Effector memory CD4-positive, alpha-beta T cell (primary cell): ENCODE measurements at regions not wholly inside any gene's neighbourhood (a gene's known extent, or its start where the extent isn't known, plus 50 kb on each side); places are given as distances from the start of the nearest gene placed in this dataset.

Experiments
- DNase-seq, 3 donors: peaks; one replicate each; pipeline ENCODE4 v3.0.0-alpha.2; 2020
- H3K27ac ChIP-seq: 2 replicates; pipeline ENCODE4 v1.7.0; 2013; ENCODE audit warnings: mild to moderate bottlenecking, low read length, moderate library complexity; ENCODE audit not compliant: insufficient read depth, poor library complexity, severe bottlenecking
- H3K27me3 ChIP-seq: replicated peaks from 2 replicates; pipeline ENCODE4 v1.7.0; 2013; ENCODE audit warnings: mild to moderate bottlenecking, low read length; ENCODE audit not compliant: insufficient read depth, control insufficient read depth, poor library complexity, severe bottlenecking
- H3K36me3 ChIP-seq: 2 replicates; pipeline ENCODE4 v1.7.0; 2013; ENCODE audit warnings: mild to moderate bottlenecking, low read length, moderate library complexity; ENCODE audit not compliant: control insufficient read depth, insufficient read depth
- H3K4me1 ChIP-seq: 2 replicates; pipeline ENCODE4 v1.7.0; 2013; ENCODE audit warnings: low read length, mild to moderate bottlenecking; ENCODE audit not compliant: control insufficient read depth, insufficient read depth, poor library complexity, severe bottlenecking
- H3K4me3 ChIP-seq: 2 replicates; pipeline ENCODE4 v1.7.0; 2013; ENCODE audit warnings: low read length, low read depth, mild to moderate bottlenecking; ENCODE audit not compliant: insufficient read depth, poor library complexity, severe bottlenecking
- H3K9me3 ChIP-seq: 2 replicates; pipeline ENCODE4 v1.7.0; 2013; ENCODE audit warnings: mild to moderate bottlenecking, low read length, moderate library complexity; ENCODE audit not compliant: control insufficient read depth

DNA sequence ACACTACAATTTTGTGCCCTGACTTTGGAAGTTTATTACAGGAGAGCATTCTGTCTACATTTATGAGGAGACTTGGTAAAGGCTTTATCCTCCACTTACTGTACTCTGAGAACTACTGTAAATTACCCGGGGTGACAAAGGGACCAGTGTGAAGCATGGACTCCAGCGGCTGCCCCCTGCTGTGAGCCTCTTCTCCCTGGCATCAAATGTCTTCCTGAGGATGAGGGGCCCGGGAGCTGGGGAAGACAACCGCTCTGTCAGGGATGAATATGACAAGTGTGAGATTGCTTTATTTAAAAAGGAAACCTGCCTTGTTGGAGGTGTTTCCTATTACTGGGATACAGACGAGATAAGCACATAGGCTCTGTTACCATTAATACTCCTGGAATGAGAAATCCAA lies 714.8 kb downstream of the CCSER2 start:
- Histone ChIP-seq H3K9me3 (no peaks in the 10 kb centered on the region), H3K4me3 (no peak overlapping the region), H3K36me3 (no peaks in the 10 kb centered on the region), H3K27me3 (no peaks in the 10 kb centered on the region), H3K4me1 (no peaks in the 10 kb centered on the region), H3K27ac (no peak overlapping the region)
- DNase-seq, result no peak

DNA sequence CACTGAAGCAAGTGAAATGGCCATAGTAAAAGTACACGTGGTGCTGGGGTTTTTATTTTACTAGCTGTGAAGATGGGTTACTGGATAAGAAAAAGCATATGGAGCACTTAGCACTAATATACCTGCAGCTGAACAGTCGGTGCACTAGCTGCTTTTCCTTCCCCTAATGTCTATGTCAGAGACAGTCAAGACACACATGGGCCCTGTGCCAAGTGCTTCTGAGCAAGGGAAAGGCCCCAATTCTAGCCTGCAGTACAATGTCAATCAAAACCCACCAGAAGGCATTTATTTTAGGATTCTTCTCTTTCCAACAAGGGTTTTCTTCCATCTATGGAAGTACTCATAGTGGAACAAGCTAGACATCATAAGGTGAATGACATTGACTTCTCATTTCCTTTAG lies 716.7 kb downstream of the CCSER2 start:
- Histone ChIP-seq H3K4me3 (no peak overlapping the region), H3K4me1 (no peaks in the 10 kb centered on the region)

DNA sequence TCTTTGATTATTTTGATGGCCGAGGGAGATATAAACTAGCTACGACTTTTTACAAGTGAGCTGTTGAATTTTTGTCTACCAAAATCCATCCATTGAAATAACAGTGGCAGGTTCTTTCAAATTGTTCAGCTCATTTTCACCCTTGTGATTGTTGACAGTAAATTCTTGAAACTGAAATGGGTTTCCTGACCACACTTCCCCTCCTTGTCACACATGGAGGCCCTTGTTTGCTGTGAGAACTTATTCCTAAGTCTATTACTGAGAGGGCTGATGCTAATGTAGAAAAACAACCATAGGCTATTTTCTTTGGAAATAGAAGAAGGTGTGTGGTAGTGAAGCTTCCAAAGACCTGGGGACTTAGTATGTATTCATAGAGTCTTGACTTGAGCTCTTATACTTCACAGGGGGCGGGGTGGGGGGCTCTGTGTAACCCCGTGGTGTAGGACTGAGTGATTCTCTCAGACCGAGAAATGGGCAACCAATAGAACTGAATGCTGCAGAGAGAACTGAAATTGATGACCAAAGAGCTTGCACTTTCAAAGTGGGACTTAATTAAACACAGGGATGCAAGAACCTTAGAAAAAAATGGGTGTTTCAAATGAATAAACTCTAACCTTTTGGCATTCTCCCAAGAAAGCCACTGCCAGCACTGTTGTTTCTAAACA lies 718.9 kb downstream of the CCSER2 start:
- no peaks in the 10 kb centered on the region for H3K4me1 ChIP-seq
- no peaks in the 10 kb centered on the region for H3K36me3 ChIP-seq
- H3K4me3 ChIP-seq, result no peak overlapping the region
- no peaks in the 10 kb centered on the region for H3K9me3 ChIP-seq
- DNase-seq, result no peak
- H3K27me3 ChIP-seq, result no peaks in the 10 kb centered on the region
- H3K27ac ChIP-seq, result no peak overlapping the region

More for the DNA sequence above, 716.7 kb downstream of the CCSER2 start:
- Histone ChIP-seq H3K27ac (no peak overlapping the region), H3K9me3 (no peaks in the 10 kb centered on the region), H3K36me3 (no peaks in the 10 kb centered on the region), H3K27me3 (no peaks in the 10 kb centered on the region)
- no peak for DNase-seq

DNA sequence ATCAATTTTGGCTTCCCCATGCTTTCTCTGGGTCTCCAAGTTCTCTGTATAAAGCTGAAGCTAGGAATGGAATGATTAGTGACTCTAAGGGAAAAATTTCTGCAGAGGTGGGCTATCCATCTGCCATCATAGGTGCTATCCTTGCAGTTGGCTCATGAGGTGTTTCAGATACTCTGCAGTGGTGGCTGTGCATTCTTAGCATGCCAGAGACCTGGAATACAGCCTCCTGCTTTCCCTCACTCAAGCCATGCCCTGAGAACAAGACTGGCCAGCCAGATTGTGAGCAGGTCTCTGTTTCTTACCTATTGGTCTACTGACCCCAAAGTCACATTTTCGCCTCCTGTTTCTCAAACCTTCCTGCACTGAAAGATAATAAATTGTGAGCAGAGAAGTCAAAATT lies 719.6 kb downstream of the CCSER2 start:
- H3K36me3 ChIP-seq, result no peaks in the 10 kb centered on the region
- no peak overlapping the region for H3K27ac ChIP-seq
- H3K27me3 ChIP-seq, result no peaks in the 10 kb centered on the region
- no peaks in the 10 kb centered on the region for H3K9me3 ChIP-seq
- DNase-seq, result no peak
- H3K4me1 ChIP-seq, result no peaks in the 10 kb centered on the region
- H3K4me3 ChIP-seq, result no peak overlapping the region

DNA sequence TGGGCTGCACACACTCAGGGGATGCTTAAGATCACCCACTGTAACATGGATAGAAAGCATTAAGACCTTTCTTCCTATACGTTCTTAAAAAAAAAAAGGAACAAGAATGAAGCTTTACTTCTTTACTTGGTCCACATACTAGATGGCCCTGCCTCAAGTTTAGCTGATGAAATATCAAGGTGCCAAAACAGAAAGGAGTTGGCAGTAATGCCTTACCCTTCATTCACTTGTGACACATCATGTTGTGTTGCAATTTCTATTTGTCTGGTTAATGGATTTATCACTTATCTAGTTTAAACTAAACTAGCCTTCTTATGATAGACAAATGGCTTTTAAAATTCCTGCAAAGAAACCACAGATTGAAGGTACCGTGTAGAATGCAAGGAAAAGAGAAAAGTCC lies 720.3 kb downstream of the CCSER2 start:
- DNase-seq, result no peak
- no peaks in the 10 kb centered on the region for H3K27me3 ChIP-seq
- no peak overlapping the region for H3K4me3 ChIP-seq
- no peaks in the 10 kb centered on the region for H3K9me3 ChIP-seq
- H3K36me3 ChIP-seq, result no peaks in the 10 kb centered on the region
- H3K4me1 ChIP-seq, result no peaks in the 10 kb centered on the region
- no peak overlapping the region for H3K27ac ChIP-seq

DNA sequence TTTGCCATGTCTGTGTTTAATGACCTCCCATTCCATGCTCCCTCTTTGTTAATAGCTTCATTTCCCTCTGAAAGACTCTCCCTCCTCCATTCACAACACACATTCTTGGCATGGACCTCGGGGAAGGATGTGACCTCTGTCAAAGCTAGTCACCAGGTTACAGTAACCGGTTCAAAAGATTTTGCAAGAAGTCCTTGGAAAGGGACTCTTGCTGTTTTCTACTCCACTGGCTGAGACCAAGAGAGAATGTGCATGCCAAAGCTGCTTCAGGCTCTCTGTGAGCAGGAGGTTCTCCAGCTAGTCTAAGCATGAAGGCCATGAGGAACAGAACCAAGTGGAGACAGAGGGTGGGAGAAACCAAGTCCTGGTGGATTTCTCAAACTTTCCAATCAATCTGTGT lies 732.6 kb downstream of the CCSER2 start:
- no peaks in the 10 kb centered on the region for H3K4me1 ChIP-seq
- H3K4me3 ChIP-seq, result no peak overlapping the region
- H3K27me3 ChIP-seq, result no peaks in the 10 kb centered on the region
- H3K27ac ChIP-seq, result no peak overlapping the region
- H3K36me3 ChIP-seq, result no peaks in the 10 kb centered on the region
- H3K9me3 ChIP-seq, result no peaks in the 10 kb centered on the region
- no peak for DNase-seq

DNA sequence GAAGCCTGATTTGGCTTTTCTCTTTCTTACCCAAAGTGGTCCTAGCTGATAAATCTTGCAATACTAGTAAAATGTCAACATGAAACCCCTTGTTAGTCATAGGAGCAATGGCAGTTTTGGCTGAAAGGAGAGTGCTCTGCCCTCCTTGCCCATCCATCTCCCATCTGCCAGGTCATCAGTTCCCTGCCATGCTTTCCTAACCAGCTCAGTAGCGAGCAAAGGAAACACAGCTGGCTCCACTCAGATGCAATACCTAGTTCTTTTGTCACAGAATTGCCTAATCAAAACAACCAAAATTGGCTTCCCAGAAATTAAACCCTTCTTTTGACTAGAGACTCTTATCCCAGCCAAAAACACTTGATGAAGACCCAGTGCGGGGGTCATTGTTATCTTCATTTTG lies 733.0 kb downstream of the CCSER2 start:
- Histone ChIP-seq H3K9me3 (no peaks in the 10 kb centered on the region), H3K4me1 (no peaks in the 10 kb centered on the region), H3K36me3 (no peaks in the 10 kb centered on the region), H3K27ac (no peak overlapping the region), H3K27me3 (no peaks in the 10 kb centered on the region), H3K4me3 (no peak overlapping the region)
- no peak for DNase-seq

DNA sequence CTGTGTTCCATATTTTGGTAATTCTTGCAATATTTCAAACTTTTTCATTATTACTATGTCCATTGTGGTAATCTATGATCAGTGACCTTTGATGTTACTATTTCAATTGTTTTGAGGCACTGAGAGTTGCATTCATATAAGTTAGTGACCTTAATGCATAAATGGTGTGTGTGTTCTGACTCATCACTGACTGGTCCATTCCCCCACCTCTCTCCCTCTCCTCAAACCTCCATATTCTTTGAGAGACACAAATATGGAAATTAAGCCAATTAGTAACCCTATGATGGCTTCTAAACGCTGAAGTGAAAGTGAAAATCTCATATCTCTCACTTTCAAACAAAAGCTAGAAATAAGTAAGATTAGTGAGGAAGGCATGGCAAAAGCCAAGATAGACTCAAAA lies 739.6 kb downstream of the CCSER2 start:
- Histone ChIP-seq H3K27ac (no peak overlapping the region), H3K4me3 (no peak overlapping the region), H3K4me1 (no peaks in the 10 kb centered on the region), H3K9me3 (no peaks in the 10 kb centered on the region), H3K36me3 (no peaks in the 10 kb centered on the region), H3K27me3 (no peaks in the 10 kb centered on the region)
- no peak for DNase-seq

DNA sequence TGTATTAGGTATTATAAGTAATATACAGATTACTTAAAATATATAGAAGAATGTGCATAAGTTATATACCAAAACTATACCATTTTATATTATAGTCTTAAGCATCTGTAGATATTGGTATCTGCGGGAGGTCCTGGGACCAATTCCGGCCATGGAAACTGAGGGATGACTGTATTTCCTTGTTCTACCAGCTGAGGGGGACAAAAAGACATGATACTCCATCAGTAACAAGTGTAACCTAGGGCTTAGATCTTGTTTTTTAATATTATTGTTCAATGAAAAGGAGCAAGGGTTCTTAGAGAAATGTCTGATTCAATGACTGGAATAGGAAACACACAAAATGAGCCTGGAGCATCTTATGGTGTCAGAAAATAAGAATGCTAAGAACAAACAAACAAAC lies 752.5 kb downstream of the CCSER2 start:
- Histone ChIP-seq H3K4me3 (no peak overlapping the region), H3K27ac (no peak overlapping the region), H3K4me1 (no peaks in the 10 kb centered on the region), H3K27me3 (no peaks in the 10 kb centered on the region), H3K9me3 (no peaks in the 10 kb centered on the region), H3K36me3 (no peaks in the 10 kb centered on the region)
- no peak for DNase-seq

DNA sequence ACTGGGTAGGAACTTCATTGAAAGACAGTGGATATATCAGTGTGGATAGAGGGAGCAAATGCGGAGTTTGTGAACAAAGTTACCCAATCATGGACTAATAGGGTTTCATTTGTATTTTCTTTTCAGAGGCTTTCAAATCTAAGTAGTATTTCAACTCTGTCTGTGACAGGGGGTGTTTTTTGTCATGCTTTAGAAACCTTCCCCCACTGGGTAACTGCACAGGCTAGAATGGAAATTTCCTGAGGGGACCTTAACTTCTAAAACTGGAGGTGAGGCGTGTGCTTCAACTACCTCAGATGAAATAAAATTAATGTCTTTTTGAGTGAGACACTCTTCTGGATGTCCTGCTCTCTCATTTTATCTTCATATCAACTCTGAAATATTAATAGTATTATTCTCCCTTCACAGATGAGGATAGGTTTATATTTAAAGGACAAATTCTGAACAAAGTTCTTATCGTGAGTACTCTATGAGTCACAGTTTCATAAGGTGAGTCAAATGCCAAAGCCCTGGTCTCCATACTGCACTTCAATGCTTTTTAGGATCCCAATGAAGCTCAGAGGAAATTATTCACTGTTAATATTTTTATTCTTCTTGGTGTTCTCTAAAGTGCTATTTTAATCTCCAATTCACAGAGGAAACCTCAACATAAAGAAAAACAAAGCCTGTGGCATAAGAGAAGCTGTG lies 770.6 kb downstream of the CCSER2 start:
- no peak for DNase-seq
- H3K27ac ChIP-seq, result no peak overlapping the region
- no peaks in the 10 kb centered on the region for H3K9me3 ChIP-seq
- H3K27me3 ChIP-seq, result no peaks in the 10 kb centered on the region
- no peak overlapping the region for H3K4me3 ChIP-seq
- H3K36me3 ChIP-seq, result no peaks in the 10 kb centered on the region
- H3K4me1 ChIP-seq, result no peaks in the 10 kb centered on the region
